NCI-H2107 (cell line): ENCODE measurements at regions not wholly inside any gene's neighbourhood (a gene's known extent, or its start where the extent isn't known, plus 50 kb on each side); places are given as distances from the start of the nearest gene placed in this dataset.
A peak's percentile ranks its signal among the peaks of the same experiment; 100 is the strongest.
"Not testable (repeated sequence)": the region's sequence is repeated elsewhere in the genome, so short reads cannot be mapped to it uniquely, and the experiment has no call there.

Source experiments
- DNase-seq: peaks from one replicate; lab custom pipeline; 2025; lab: John Stamatoyannopoulos, UW

DNA sequence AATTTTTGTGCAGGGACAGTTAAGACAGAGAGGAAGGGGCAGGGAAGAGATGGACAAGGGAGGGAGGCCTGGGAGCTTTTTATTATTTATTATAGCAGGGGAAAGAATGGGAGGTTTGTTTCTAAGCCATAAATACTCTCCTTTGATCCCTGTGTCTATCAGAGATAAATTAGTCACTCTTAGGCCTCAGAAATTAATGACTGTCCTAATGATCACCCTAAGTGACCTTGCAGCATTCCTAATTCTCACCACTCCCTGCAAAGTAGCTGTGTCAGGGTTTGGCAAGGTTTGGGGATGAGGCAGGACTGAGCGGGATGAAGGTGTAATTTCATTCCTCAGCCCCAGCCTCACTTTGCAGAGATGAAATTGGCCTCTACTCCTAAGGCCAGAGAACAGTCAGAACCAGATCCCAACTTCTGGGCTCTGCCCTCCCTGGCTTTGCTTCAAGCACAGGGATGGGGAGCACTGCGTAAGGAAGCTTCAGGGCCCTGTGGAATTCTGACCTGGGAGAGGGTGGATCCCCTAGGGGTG, 95.0 kb downstream of the TMEM17 start:
- DNase-seq = no peak

DNA sequence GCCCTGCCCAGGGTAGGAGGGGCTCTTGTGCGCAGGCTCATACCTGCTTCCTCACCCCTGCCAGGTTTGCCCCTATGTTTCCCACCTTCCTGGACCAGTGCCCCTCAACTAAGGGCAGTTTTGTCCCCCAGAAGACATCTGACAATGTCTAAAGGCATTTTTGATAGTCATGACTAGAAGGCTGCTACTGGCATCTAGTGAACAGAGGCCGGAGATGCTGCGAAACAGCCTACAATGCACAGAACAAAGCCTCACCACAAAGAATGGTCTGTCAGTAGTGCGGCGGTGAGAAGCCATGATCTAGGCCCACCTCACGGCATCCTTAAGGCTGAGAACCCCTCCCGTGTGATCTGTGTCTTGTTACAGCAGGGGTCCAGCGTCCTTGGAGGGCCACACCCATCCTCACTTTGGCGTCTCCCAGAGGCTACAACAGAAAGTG, 96.0 kb downstream of the TMEM17 start:
- peak; percentile 10 for DNase-seq

GRCh38 chr2:62409442-62409841, 96.6 kb downstream of the TMEM17 start:
- DNase-seq = no peak

DNA sequence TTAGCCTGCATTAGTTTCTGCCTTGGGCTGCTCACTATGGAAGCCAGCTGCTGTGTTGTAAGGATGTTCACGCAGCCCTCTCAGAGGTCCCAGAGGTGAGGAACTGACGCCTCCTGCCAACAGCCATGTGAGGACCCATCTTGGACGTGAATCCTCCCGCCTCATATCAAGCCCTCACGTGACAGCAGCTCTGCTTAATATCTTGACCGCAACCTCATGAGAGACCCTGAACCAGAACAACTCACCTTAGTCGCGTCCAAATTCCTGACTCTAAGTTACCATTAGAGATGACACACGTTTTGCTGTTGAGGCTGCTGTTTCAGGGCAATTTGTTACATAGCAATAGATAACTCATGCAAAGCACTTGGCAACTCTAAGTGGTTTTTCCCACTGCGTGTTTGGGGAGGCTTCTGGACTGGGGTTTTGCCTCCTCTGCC, 97.7 kb downstream of the TMEM17 start:
- no peak for DNase-seq

DNA sequence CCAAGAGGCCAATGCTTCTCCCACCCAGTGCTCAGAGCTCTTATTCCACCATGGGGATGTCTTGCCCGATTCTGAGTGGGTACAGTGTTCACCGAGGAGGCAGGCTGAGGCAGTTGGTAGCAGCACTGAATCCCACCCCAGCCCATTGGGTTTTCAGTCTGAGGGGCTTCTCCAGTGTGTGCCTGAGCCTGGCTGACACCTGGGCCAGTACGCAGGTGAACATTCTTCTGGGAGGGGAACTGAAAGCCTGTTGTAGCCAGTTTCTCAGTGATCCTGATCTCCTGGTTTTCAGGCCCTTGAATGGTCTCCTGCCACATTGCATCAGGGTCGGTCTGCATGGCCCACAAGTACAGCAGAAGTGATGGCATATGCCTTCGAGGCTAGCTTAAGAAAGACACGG, 98.2 kb downstream of the TMEM17 start:
- DNase-seq = no peak

DNA sequence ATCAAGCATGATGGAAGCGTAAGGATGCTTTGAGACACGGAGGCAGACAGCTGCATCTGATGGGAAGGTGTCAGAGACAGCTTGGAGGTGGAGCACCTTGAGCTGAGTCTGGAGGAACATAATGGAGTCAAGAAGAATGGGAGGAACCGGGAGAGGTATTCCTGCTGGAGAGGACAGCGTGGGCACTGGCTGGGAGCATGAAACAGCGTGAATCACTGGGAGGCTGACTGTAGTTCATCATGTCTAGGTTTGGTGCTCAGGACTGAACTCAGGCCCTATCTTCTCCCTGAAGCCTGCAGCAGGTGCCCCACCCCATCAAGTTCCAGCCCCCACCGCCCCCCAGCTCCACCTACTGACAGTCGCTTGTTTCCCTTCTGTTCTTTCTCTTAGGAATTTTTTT, 98.6 kb downstream of the TMEM17 start:
- no peak for DNase-seq

DNA sequence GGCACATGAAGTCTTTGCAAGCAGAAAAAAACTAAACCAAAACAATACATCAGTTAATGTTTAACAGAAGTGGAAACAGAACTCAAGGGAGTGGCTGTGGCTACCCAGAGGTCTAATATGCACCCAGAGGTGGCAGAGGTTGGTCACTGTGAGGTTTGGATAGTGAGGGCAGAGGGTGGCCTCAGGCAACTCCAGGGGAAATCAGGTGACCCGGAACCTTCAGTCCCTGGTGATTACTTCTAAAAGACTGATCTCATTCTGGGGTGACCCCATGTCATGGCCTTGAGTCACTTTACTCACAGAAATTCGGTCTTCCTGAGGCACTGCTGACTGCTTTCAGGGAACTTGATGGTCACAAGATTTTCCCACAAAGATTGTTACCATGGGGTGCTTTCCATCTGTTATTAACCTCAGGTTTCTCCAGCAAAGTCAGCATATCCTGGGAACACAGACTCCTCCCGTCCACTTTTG, 99.4 kb downstream of the TMEM17 start:
- DNase-seq = no peak

DNA sequence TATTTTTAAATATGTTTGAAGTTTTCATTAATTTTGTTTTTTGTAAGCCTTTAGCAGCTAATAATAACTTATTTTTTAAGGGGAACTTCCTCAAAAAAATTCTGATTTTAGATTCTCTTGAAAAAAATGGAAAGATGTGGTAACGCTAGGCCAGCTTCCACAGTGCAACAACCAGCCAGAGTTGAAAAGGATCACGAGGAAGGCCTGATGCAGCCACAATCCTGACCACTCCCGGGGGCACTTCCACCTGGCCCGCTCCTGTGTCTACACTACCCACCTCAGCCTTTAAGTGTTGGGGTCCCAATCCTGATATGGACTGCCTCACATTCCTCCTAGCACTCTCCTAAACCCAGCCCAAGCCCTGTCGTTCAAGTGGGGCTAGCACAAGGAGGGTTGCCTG, 101.1 kb downstream of the TMEM17 start:
- no peak for DNase-seq

DNA sequence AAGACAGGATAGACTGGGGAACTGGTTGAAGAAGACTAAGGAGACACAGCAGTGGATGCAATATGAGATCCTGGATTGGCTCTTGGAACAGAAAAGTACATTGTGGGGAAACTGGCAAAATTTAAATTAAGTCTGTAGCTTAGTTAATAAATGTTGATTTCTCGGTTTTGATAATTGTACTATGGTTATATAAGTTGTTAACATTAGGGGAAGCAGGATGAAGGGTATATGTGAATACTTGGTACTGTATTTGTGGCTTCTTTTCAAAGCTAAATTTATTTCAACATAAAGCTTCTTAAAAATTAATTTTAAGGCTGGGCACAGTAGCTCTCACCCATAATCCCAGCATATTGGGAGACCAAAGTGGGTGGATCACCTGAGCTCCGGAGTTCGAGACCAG, 103.8 kb downstream of the TMEM17 start:
- DNase-seq = no peak

- DNase-seq = no peak
Measured at GRCh38 chr2:62398356-62398755, 107.6 kb downstream of the TMEM17 start.

- DNase-seq = no peak
Measured at GRCh38 chr2:62396880-62397279, 109.1 kb downstream of the TMEM17 start.

DNA sequence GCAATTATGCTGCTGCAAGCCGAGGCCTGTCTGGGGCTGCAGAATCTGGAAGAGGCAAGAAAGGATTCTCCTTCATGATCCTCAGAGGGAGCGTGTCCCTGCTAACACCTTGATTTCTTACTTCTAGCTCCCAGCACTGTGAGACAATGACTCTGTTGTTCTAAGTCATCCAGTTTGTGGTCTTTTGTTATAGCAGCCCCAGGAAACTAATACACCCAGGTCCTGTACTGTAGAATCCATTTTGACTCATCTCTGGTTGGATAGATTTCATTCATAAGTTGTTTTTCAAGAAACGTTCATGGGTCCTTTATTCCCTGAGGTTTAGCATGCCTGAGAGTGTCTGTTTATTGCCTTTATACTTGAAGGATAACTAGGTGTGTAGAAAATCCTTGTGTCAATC, 112.7 kb downstream of the TMEM17 start:
- DNase-seq = no peak

DNA sequence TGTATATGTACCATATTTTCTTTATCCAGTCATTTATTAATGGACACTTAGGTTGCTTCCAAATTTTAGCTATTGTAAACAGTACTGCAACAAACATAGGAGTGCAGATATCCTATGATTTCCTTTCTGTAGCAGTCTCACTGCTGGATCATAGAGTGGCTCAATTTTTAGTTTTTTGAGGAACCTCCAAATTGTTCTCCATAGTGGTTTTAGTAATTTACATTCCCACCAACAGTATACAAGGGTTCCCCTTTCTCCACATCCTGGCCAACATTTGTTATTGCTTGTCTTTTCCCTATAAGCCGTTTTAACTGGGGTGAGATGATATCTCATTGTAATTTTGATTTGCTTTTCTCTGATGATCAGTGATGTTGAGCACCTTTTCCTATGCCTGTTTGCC, 114.3 kb downstream of the TMEM17 start:
- no peak for DNase-seq

- not testable (repeated sequence) for DNase-seq
Measured at GRCh38 chr2:62386378-62386777, 119.6 kb downstream of the TMEM17 start.

DNA sequence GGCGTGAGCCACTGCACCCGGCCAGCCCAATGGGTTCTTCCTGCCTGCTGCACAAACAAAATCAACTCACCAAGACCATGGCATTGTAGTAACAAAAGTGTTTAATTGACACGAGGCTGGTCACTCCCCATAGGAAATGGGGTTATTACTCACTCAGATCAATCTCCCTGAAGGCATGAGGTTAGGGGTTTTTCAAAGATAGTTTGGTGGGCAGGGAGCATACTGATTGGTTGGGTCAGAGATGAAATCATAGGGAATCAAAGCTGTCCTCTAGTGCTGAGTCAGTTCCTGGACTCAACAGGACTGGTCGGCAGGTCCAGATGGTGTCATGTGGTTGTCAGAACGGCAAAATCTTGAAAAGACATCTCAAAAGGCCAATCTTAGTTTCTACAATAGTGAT, 122.1 kb downstream of the TMEM17 start:
- DNase-seq = no peak

GRCh38 chr2:62382757-62383156, 123.2 kb downstream of the TMEM17 start:
- no peak for DNase-seq

GRCh38 chr2:62382122-62382521, 123.9 kb downstream of the TMEM17 start:
- no peak for DNase-seq

GRCh38 chr2:62381656-62382055, 124.3 kb downstream of the TMEM17 start:
- no peak for DNase-seq

GRCh38 chr2:62379566-62379965, 126.4 kb downstream of the TMEM17 start:
- DNase-seq = no peak

GRCh38 chr2:62375113-62375420, 130.9 kb downstream of the TMEM17 start:
- DNase-seq = no peak

GRCh38 chr2:62374301-62375112, 131.5 kb downstream of the TMEM17 start:
- DNase-seq = no peak

- DNase-seq = no peak
Measured at GRCh38 chr2:62372824-62373223, 133.2 kb downstream of the TMEM17 start.

DNA sequence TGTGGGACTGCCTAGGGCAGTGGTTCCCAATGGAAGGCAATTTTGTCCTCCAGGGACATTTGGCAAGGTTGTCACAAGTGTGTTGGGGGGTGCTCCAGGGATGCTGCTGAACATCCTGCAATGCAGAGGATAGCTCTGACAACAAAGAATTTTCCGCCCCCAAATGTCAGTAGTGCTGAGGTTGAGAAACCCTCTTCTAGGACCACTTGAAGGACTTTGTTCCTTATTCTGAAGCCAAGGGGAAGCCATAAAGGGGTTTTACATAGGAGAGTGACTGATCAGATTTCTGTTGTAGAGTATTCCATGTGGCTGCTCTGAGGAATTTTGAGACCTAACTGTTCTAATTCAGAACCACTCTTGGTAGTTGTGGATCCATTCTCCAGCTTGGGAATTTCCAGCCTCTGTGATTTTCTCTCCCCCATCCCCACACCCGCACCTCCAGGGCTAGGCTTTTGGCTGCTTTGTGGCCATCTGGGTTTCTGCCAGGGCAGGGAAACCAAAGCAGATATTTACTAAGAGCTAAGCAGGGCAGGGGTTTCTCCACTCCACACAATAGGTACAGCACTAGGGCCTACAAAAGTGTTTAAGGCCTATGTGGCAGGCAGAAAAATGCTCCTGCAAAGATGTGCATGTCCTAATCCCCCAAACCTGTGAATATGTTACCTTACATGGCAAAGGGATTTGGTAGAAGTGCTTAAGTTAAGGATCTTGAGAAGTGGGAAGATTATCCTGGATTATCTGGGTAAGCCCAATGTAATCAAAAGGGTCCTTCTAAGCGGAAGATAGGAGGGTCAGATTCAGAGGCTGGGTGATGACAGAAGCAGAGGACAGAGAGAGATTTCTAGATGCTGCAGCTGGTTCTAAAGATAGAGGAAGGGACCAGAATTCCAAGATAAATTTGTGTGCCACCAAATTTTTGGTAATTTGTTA, 135.4 kb downstream of the TMEM17 start:
- DNase-seq = no peak
